H9 (cell line): ENCODE measurements at regions not wholly inside any gene's neighbourhood (a gene's known extent, or its start where the extent isn't known, plus 50 kb on each side); places are given as distances from the start of the nearest gene placed in this dataset.

Experiments
- DNase-seq: peaks from one replicate; pipeline ENCODE4 v3.0.0-alpha.2; 2017
- H2AFZ ChIP-seq: one replicate; pipeline ENCODE4 v1.6.1; 2013; ENCODE audit warnings: mild to moderate bottlenecking, low read length, control low read depth, moderate library complexity
- H2AK5ac ChIP-seq: 2 replicates; pipeline ENCODE4 v1.6.1; 2013; ENCODE audit warnings: low read length, control low read depth, mixed read lengths; ENCODE audit not compliant: insufficient read length
- H2BK120ac ChIP-seq: one replicate; pipeline ENCODE4 v1.6.1; 2013; ENCODE audit warnings: low read depth, mild to moderate bottlenecking, low read length, control low read depth, inconsistent platforms; ENCODE audit not compliant: poor library complexity, severe bottlenecking
- H2BK12ac ChIP-seq: 2 replicates; pipeline ENCODE4 v1.6.1; 2013; ENCODE audit warnings: low read length, control low read depth, mixed read lengths, low read depth; ENCODE audit not compliant: insufficient read length
- H2BK15ac ChIP-seq: 2 replicates; pipeline ENCODE4 v1.6.1; 2013; ENCODE audit warnings: low read depth, low read length, control low read depth
- H2BK20ac ChIP-seq: one replicate; pipeline ENCODE4 v1.6.1; 2013; ENCODE audit warnings: low read depth, mild to moderate bottlenecking, low read length, control low read depth, inconsistent platforms; ENCODE audit not compliant: poor library complexity, severe bottlenecking
- H2BK5ac ChIP-seq: 2 replicates; pipeline ENCODE4 v1.6.1; 2013; ENCODE audit warnings: low read length, control low read depth, mixed read lengths; ENCODE audit not compliant: insufficient read length
- H3K14ac ChIP-seq: 2 replicates; pipeline ENCODE4 v1.6.1; 2013; ENCODE audit warnings: low read length, control low read depth; ENCODE audit not compliant: insufficient read depth
- H3K18ac ChIP-seq: 2 replicates; pipeline ENCODE4 v1.6.1; 2013; ENCODE audit warnings: low read depth, mild to moderate bottlenecking, mixed read lengths, low read length, control low read depth; ENCODE audit not compliant: insufficient read length
- H3K23ac ChIP-seq: 2 replicates; pipeline ENCODE4 v1.6.1; 2013; ENCODE audit warnings: low read length, control low read depth, mixed read lengths, low read depth; ENCODE audit not compliant: insufficient read length
- H3K23me2 ChIP-seq: 2 replicates; pipeline ENCODE4 v1.6.1; 2013; ENCODE audit warnings: low read depth, mild to moderate bottlenecking, mixed read lengths, low read length, control low read depth; ENCODE audit not compliant: insufficient read length, poor library complexity, severe bottlenecking
- H3K27ac ChIP-seq: 2 replicates; pipeline ENCODE4 v1.5.1; 2013; ENCODE audit warnings: low read length, control low read depth, mixed read lengths, low read depth; ENCODE audit not compliant: insufficient read length
- H3K27me3 ChIP-seq: 2 replicates; pipeline ENCODE4 v1.6.1; 2013; ENCODE audit warnings: low read length, control low read depth, inconsistent platforms; ENCODE audit not compliant: insufficient read depth
- H3K4ac ChIP-seq: 2 replicates; pipeline ENCODE4 v1.6.1; 2013; ENCODE audit warnings: low read depth, mild to moderate bottlenecking, control low read depth, inconsistent platforms, low read length, moderate library complexity
- H3K4me1 ChIP-seq: 2 replicates; pipeline ENCODE4 v1.6.1; 2013; ENCODE audit warnings: low read length, control low read depth, inconsistent platforms; ENCODE audit not compliant: insufficient read depth
- H3K4me2 ChIP-seq: 2 replicates; pipeline ENCODE4 v1.6.1; 2013; ENCODE audit warnings: low read length, control low read depth, mixed read lengths; ENCODE audit not compliant: insufficient read length, insufficient read depth
- H3K56ac ChIP-seq: 2 replicates; pipeline ENCODE4 v1.6.1; 2013; ENCODE audit warnings: low read depth, mild to moderate bottlenecking, mixed read lengths, low read length, control low read depth; ENCODE audit not compliant: insufficient read length
- H3K79me1 ChIP-seq: 2 replicates; pipeline ENCODE4 v1.6.1; 2013; ENCODE audit warnings: low read depth, mild to moderate bottlenecking, moderate library complexity, low read length, control low read depth, inconsistent platforms; ENCODE audit not compliant: insufficient read depth, poor library complexity, severe bottlenecking
- H3K79me2 ChIP-seq: 2 replicates; pipeline ENCODE4 v1.6.1; 2013; ENCODE audit warnings: low read length, control low read depth, inconsistent platforms; ENCODE audit not compliant: insufficient read depth
- H3K9ac ChIP-seq: 2 replicates; pipeline ENCODE4 v1.6.1; 2013; ENCODE audit warnings: low read length, control low read depth, mixed read lengths; ENCODE audit not compliant: insufficient read length; ENCODE audit errors: extremely low read depth
- H3K9me3 ChIP-seq: one replicate; pipeline ENCODE4 v1.6.1; 2013; ENCODE audit warnings: low read depth, low read length, inconsistent platforms; ENCODE audit not compliant: control insufficient read depth
- H3T11ph ChIP-seq: one replicate; pipeline ENCODE4 v1.6.1; 2013; ENCODE audit warnings: mild to moderate bottlenecking, low read length, control low read depth, inconsistent platforms
- H4K20me1 ChIP-seq: one replicate; pipeline ENCODE4 v1.6.1; 2013; ENCODE audit not compliant: control insufficient read depth, insufficient read length, insufficient read depth
- H4K5ac ChIP-seq: 2 replicates; pipeline ENCODE4 v1.6.1; 2013; ENCODE audit warnings: low read depth, mild to moderate bottlenecking, mixed read lengths, low read length, control low read depth; ENCODE audit not compliant: insufficient read length
- H4K8ac ChIP-seq: replicated peaks from 2 replicates; pipeline ENCODE4 v1.6.1; 2013; ENCODE audit warnings: low read length, control low read depth, mixed read lengths, low read depth; ENCODE audit not compliant: insufficient read length
- H4K91ac ChIP-seq: 2 replicates; pipeline ENCODE4 v1.6.1; 2013; ENCODE audit warnings: low read depth, mild to moderate bottlenecking, moderate library complexity, mixed read lengths, low read length, control low read depth; ENCODE audit not compliant: insufficient read length
- H3K27ac Mint-ChIP-seq, 3 experiments: 2 replicates in 2 of 3; 3 replicates in 1 of 3; pipeline ENCODE4 v1.8.0; 2020 to 2021; ENCODE audit warnings: mixed read lengths in 3 of 3, mild to moderate bottlenecking in 1 of 3, moderate library complexity in 1 of 3
- H3K27me3 Mint-ChIP-seq: 2 replicates; pipeline ENCODE4 v1.8.0; 2021; ENCODE audit warnings: low read depth, mild to moderate bottlenecking, moderate library complexity, mixed read lengths
- H3K36me3 Mint-ChIP-seq, 3 experiments: 2 replicates in 2 of 3; 3 replicates in 1 of 3; pipeline ENCODE4 v1.8.0; 2020 to 2021; ENCODE audit warnings: low read depth in 3 of 3, mixed read lengths in 3 of 3; ENCODE audit not compliant: insufficient read depth in 1 of 3
- H3K4me1 Mint-ChIP-seq, 2 experiments: 2 replicates each; pipeline ENCODE4 v1.8.0; 2020; ENCODE audit warnings: mixed read lengths in 2 of 2
- H3K4me3 Mint-ChIP-seq, 2 experiments: 2 replicates in 1 of 2; 3 replicates in 1 of 2; pipeline ENCODE4 v1.8.0; 2020 to 2021; ENCODE audit warnings: mild to moderate bottlenecking in 2 of 2, mixed read lengths in 2 of 2, moderate library complexity in 1 of 2
- H3K9me3 Mint-ChIP-seq, 2 experiments: 2 replicates in 1 of 2; 3 replicates in 1 of 2; pipeline ENCODE4 v1.8.0; 2020; ENCODE audit warnings: mild to moderate bottlenecking in 2 of 2, mixed read lengths in 2 of 2, moderate library complexity in 1 of 2
- CTCF ChIP-seq: fragments of 200-600 bp; sonication (generic); conservative IDR thresholded peaks from 3 replicates; pipeline ENCODE4 v1.8.0; 2021; ENCODE audit warnings: antibody characterized with exemption, mild to moderate bottlenecking
- WGBS: extraction: QIAGEN DNeasy Blood & Tissue Kit; methylation state at CpG from one replicate; pipeline ENCODE4 v1.1.7; 2013; ENCODE audit warnings: missing lambda C conversion rate, low lambda C conversion rate, mixed read lengths; ENCODE audit not compliant: insufficient read length; ENCODE audit errors: extremely low coverage; 5-methylcytosine and 5-hydroxymethylcytosine counted together

GRCh38 chr2:157180359-157180758 lies 77.1 kb upstream of the GALNT5 start:
- H3K14ac ChIP-seq: no peak overlapping the region
- no peak overlapping the region for H3K18ac ChIP-seq
- no peaks in the 10 kb centered on the region for H3K79me1 ChIP-seq
- no peak overlapping the region for H4K8ac ChIP-seq
- peaks cover 0 to 2% of the 10 kb centered on the region in 2 experiments; a peak in 1 of 5 replicates for H3K9me3 Mint-ChIP-seq
- H2AK5ac ChIP-seq: no peak overlapping the region
- H3K27ac ChIP-seq: no peak overlapping the region
- H3K4me2 ChIP-seq: no peak overlapping the region
- no peaks in the 10 kb centered on the region for H3K4me1 ChIP-seq
- H3K23me2 ChIP-seq: no peaks in the 10 kb centered on the region
- H3K23ac ChIP-seq: no peak overlapping the region
- no peaks in the 10 kb centered on the region for H4K20me1 ChIP-seq
- WGBS: no CpG with 5 or more reads among the region's 1 CpG
- H2BK120ac ChIP-seq: no peak overlapping the region
- H3K4me3 Mint-ChIP-seq: no peak overlapping the region
- DNase-seq: no peak
- no peak overlapping the region for H4K91ac ChIP-seq
- no peak overlapping the region for H2BK5ac ChIP-seq
- H3K4me1 Mint-ChIP-seq: 0 out of 4 replicates have a peak, but pooled peaks cover 0 to 3% of the 10 kb centered on the region in 2 experiments
- no peak overlapping the region for H2BK12ac ChIP-seq
- H3K36me3 Mint-ChIP-seq: peaks cover 0 to 6% (median 1%) of the 10 kb centered on the region in 3 experiments; a peak in 2 of 7 replicates
- H3K9ac ChIP-seq: no peak overlapping the region
- H3K27me3 Mint-ChIP-seq: no peaks in the 10 kb centered on the region
- no peak overlapping the region for H2AFZ ChIP-seq
- H3K4ac ChIP-seq: no peak overlapping the region
- no peaks in the 10 kb centered on the region for H3K27me3 ChIP-seq
- no peak overlapping the region for H4K5ac ChIP-seq
- no peak overlapping the region for H2BK15ac ChIP-seq
- no peak overlapping the region for H3T11ph ChIP-seq
- no peak for TF ChIP-seq CTCF
- no peaks in the 10 kb centered on the region for H3K79me2 ChIP-seq
- H3K27ac Mint-ChIP-seq: no peak overlapping the region
- no peak overlapping the region for H2BK20ac ChIP-seq
- no peak overlapping the region for H3K56ac ChIP-seq
- H3K9me3 ChIP-seq: no peaks in the 10 kb centered on the region
